Esophagus muscularis mucosa (tissue), 4 donors: ENCODE measurements at regions not wholly inside any gene's neighbourhood (a gene's known extent, or its start where the extent isn't known, plus 50 kb on each side); places are given as distances from the start of the nearest gene placed in this dataset.

Experiments used
- CTCF ChIP-seq, 3 experiments: fragments of 200-600 bp in 2 of 3; fragments of 450-650 bp in 1 of 3; sonication (generic) in 2 of 3; IDR thresholded peaks; one replicate each; pipeline ENCODE4 v1.5.1; 2017 to 2019; ENCODE audit warnings: antibody characterized with exemption in 3 of 3, mild to moderate bottlenecking in 2 of 3, moderate library complexity in 1 of 3
- EP300 ChIP-seq: sonication (generic); formaldehyde crosslinking; IDR thresholded peaks from one replicate; pipeline ENCODE4 v1.6.1; 2017; ENCODE audit warnings: antibody characterized with exemption
- POLR2A ChIP-seq: fragments of 450-650 bp; IDR thresholded peaks from one replicate; pipeline ENCODE4 v1.6.1; 2017; ENCODE audit warnings: antibody characterized with exemption, moderate library complexity, mild to moderate bottlenecking, low read depth

- TF ChIP-seq EP300 (no peak), CTCF (IDR thresholded peaks at IDR 0.05) (no peak), POLR2A (no peak)
Observed at GRCh38 chr6:66940003-66940402, 1233.0 kb upstream of the EYS start.
